Embryonic facial prominence (tissue), 1 donor: ENCODE measurements at regions not wholly inside any gene's neighbourhood (a gene's known extent, or its start where the extent isn't known, plus 50 kb on each side); places are given as distances from the start of the nearest gene placed in this dataset.

ENCODE experiments used
- DNase-seq: peaks from one replicate; pipeline ENCODE4 v3.0.0-alpha.2; 2016; ENCODE audit errors: extremely low spot score

DNA sequence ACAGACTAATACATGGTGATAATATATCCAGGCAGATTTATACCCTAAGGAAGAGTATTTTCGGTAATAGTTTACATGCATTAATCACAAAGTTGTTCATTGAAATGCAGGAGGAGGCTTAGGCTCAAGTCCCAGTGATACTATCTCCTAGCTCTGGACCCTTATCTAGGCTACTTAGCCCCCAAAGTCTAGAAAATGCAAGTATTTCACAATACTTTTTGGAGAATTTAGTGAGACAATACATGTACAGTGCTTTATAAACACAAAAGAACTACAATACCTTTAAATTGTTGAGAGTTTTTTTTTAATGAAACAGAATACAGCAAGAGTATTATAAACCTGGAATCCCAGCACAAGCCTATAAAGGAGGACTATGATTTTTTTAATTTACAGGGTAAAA, 473.9 kb downstream of the HS3ST3B1 start:
- no peak for DNase-seq

DNA sequence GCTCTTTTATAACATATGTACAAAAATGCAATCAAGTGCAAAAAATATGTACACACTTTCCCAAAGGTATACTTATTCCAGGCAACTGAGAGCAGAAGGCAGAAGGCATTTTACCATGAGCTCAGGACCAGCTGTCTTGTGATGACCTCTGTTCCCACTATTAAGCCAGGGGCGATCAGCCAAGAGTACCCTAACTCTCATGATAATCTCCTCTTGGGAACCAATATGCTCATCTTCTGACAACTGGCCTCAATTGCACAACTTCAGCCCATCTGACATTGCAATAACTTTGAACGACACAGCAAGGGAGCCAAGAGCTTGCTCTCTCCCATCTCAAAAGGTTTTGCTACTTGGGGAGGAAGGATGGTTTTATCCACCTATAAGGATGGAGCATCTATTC, 471.9 kb downstream of the HS3ST3B1 start:
- no peak for DNase-seq

DNA sequence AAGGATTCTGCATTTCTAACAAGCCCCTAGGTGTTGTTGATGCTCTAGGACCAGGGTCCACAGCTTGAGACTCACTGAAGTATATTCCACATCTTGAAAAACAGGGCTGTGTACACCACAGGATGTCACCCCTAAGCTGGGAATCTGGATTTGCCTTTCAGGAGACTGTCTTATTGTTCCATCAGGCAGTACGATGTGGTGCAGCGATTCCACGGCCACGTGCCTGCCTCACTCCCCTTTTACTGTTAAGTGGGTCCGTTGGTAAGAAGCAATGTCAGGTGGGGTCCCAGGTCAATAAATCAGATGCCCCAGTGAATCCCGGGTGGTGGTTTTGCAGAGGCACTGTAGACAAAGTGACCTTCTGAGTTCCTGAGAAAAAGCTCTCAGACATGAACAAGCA, 470.7 kb downstream of the HS3ST3B1 start:
- DNase-seq, result no peak

DNA sequence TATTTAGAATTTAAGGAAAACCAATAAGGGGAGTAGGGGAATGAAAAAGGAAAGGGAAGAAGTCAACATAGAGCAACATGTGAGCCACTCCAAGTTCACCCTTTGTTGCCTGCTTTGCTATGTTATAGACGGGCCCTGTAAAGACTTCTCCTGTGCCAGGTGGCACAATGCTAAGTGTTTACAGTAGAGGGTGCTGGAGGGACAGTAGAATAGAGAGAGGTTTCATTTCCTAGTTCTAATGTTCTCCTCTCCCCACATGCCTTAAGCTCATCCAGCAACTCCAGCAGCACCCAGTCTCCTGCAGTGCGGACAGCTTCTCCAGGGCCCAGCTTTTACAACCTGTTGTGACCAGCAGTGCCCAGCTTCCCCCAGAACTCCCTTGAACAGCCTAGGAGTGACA, 468.0 kb downstream of the HS3ST3B1 start:
- no peak for DNase-seq

DNA sequence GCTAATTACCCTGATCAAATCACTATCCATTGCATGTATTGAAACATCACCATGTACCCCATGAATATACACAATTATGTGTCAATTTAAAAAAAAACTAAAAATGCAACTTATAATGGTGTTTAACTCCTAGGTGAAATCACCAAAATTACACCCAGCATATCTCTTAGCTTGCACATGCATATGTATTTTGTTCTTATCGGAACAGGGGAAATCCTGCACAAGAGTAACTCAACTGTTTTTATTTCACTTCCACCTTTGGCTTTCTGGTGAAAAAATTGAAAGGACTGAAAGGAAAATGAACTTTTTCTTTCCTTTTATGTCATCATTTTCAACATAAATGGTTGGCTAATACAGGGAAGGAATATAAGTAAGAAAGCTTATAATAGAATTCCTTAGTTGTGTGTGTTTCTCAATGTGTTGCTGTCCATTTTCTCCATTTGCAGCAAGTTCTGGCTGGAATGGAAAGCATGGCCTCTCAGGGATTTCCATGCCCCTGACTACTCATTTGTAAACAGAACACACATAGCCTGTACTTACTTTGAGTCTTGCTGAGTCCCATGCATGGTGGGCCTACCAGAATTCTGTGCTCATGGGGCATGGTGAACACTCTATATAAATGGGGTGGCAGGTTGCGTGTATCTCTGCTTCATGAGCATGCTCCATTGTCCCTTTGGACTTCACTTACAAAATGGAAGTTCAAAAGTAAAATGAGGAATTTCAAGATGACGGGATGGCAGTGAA, 462.0 kb downstream of the HS3ST3B1 start:
- no peak for DNase-seq

DNA sequence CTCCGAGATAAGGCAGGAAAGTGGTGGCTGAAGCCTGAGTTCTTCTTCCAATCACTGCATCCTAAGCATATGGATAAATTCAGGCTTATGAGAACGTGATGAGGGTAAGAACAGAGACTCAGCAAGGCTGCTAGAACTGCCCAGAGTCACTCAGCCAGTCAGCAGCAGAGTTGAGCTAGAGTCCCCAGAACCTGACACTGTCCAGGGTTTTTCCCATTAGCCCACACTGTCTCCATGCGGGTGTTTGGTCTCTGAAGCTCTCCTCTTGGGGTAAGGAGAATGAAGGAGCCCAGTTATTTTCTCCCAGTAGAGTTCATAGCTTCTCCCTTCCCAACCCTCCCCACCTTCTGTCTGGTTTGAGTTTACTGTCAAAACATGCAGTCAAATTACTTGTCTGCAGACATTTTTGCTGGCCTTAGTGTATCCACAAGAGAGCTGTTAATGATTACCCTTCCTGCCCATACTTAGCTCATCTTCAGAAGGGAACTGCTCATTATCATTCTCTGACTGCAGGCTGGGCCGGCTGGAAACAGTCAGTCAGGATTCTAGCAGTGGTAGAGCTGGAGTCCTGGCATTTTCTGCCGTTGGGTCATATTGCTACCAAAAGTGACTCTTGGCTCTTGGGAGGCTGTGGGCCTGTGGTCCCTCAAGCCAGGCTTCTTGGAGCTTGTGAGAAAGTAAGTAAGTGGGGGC, 460.0 kb downstream of the HS3ST3B1 start:
- DNase-seq, result no peak

DNA sequence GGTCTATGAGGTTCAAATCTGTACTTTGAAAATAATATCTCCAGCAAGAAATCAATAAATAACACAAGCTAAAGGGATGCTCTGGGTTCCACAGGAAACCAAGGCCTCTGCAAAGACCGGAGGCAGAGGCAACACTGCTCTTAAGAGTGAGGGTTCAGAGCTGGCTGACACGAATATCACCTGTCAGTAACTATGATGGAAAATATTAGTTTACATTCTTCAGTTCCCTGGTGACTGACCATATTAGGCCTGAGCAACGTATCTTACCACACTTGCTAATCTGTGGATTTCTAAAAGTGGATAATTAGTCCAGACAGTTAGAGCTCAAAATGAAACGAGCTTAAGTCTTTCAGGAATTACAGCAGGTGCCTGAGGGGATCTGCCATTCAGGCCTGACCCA, 459.3 kb downstream of the HS3ST3B1 start:
- no peak for DNase-seq

DNA sequence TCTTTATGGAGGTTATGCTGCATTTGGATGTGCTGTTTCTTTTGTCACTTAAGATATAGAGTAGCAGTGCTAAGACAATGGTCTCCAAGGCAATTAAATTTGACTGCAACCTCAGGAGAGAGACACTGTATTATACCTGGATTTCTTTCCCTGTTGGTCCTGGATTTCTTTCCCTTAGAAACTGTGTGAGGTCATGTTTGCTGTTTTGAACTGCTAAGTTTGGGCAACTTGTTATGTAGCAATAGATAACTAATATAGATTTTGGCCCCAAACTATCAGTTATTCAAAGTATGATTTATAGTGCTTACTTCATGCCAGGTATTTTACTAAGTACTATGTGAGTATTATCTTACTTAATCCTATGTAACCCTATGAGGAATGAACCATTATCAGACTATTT, 458.4 kb downstream of the HS3ST3B1 start:
- DNase-seq, result no peak

DNA sequence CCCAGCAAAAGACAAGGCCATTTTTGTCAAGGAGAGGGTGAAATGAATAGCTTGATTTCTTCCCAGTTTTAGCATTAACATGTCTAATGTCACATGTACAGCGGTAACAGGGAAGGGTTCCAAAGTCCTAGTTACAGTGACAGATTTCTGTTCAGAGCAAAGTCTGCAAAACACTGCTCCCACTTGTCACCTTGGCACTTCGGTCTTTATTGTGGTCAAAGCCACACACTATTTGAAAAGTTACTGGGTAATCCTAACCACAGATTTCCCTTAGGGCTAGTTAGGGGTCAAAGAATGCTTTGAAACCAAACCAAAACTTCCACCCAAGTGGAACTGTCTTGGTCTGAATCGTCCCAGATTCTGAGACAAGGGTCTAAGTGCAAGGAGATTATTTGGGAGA, 455.6 kb downstream of the HS3ST3B1 start:
- no peak for DNase-seq

DNA sequence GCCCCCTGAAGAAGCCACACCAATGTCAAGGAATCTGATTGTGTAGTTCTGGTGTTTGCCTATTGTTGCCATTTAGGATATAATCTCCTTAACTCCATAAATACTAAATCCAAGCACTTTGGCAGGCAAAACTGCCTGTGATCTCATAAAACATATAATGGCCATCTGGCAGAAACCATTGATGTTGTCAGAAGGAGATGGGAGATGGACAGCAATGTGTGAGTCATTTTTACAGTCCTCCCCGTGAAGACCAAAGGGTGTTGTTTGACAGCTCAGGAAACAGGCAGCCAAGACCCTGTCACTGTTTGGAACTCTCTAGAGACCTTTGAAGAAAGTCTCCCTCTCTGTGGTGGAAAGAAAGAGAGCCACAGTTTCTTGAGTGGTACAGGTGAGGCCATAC, 454.1 kb downstream of the HS3ST3B1 start:
- DNase-seq, result no peak

DNA sequence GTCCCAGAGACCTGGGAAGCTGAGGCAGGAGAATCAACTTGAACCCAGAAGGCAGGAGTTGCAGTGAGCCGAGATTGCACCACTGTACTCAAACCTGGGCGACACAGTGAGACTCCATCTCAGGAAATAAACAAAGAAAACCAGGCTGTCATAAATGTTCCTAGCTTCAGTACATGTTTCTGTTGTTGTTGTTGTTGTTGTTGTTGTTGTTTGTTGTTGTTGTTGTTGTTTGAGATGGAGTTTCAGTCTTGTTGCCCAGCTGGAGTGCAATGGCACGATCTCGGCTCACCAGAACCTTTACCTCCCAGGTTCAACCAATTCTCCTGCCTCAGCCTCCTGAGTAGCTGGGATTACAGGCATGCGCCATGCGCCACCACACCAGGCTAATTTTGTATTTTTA, 452.5 kb downstream of the HS3ST3B1 start:
- DNase-seq, result no peak

DNA sequence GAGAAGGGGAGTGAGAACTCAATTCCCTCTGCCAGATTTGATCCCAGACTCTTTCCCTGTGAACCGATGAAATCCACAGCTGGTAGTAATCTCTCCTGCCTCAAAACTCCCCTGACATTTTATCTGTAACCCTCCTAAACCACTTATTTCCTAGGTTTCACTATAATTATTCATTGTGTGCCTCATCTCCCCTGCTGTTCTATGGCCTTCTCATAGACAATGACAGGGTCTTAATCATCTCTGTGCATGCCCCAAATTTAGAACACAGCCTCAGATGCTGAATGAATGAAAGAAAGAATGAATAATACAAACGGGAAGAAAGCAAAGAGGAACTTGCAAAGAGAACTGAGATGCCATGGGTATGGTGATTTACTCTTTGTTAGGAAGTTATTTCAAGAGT, 451.1 kb downstream of the HS3ST3B1 start:
- no peak for DNase-seq

DNA sequence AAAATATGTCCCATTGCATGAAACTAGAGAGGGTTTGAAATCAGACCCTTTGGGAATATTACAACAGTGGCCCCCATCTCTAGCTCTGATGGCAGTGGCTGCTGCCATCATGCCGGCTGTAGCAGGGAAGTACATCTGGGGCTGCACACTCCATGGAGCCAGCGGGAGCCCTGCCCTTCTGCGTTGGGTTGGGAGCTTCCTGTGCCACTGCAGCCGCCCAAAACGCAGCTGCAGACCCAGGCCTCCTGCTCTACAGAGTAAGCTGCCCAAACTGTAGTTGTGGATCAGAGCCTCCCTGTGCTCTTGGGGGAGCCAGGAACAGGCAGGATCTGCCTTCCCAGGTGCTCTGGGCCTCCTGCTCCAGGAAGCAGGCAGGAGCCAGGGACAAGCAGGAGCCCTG, 450.0 kb downstream of the HS3ST3B1 start:
- DNase-seq, result no peak

DNA sequence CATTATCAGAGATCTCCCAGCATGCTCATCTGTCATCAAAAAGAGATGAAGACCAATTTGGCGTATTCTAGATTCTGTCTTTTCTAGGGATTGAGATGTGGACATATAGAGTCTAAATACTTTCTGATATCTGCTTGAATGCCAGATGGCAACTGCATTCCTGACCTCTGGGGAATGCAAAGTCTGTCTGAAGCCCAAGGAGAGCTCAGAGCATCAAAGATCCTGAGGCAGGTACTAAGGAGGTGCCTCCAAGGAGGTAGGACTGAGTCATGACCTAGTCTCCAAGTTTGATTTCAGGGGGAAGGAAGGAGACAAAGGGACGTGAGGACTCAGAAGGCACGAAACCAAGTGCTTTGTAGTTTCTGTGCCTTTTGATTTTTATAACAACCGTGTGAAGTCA, 448.4 kb downstream of the HS3ST3B1 start:
- no peak for DNase-seq

DNA sequence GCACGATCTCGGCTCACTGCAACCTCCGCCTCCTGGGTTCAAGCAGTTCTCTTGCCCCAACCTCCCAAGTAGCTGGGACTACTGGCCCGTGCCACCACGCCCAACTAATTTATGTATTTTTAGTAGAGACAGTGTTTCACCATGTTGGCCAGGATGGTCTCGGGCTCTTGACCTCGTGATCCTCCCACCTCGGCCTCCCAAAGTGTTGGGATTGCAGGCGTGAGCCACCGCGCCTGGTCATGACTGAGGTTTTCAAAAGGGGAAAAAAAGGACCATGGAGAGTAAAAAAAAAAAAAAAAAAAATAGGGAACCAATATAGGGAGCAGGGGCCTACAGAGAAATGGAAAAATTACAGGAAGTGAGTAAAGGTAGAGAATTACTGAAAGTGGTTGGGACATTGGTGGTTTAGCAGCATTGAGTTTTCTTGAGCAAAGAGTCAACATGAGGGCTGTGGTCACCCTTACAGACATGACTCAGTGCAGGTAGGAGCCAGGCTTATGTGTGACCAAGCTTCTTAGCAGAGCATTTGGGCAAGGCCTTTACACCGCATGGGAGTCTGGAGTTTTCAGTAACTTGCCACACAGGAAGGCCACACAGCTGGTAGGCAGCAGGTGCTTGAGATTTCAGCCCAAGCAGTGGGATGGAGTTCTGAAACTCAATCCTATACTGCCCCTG, 447.3 kb downstream of the HS3ST3B1 start:
- no peak for DNase-seq

DNA sequence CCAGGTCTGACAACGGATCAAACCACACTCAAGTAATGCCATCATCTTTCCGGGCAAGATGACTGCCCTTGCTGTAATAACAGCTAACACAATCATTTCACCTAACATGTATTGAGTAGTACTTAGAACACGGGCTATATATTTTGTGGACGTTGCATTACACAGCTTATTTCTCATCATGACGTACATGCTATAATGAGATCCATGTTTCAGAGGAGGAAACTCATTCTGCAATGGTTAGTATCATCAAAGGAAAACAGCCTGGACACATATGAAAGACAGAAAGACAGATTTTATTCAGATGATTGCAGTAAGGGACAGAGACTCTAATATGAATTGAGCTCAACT, 446.7 kb downstream of the HS3ST3B1 start:
- no peak for DNase-seq

DNA sequence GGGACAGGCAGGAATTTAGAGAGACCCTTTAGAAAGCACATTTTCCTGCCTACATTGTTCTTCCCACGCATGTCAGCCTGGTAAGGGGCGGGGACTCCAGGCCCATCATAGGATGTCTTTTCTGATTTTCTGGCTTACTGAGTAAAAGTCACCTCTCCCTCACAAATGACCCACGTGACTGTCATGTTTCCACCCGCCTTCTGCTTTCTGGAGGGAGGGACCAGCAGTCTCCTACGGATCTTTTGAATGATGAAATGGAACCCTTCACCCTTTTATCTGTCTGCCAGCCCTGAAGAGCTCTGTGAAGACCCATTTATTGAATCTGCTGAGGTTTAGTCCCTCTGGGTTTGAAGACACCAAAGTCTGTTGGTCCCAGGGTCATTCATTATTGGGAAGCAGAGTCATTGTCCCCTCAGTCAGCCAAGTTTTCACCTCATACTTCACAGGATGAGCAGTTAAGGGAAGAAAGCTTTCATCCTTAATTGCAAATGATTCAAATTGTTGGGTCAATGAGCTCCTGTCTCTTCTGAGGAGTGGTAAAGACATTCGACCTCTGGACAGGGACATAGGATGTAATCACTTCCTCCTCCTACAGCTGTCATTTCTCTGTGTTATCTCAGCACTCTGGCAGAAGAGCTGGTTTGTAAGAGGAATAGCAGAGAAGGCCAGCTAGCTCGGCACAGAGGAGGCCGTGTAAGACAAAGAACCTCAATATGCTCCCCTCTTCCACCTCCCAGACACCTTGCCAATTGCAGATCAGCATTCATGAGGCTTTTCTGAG, 446.1 kb downstream of the HS3ST3B1 start:
- no peak for DNase-seq

DNA sequence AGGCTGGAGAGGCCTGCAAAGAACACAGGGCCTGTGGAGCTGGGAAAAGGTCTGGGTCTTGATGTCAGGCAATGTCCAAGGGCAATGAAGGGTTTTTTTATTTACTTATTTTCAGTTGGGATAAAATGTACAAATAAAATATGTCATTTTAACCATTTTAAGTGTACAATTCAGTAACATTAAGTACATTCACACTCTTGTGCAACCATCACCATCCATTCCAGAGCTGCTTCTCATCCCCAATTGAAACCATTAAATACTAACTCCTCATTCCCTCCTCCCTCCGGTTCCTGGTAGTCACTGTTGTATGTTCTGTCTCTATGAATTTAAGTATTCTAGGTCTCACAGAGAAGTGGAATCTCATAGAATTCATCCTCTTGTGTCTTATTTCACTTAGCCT, 444.7 kb downstream of the HS3ST3B1 start:
- no peak for DNase-seq

DNA sequence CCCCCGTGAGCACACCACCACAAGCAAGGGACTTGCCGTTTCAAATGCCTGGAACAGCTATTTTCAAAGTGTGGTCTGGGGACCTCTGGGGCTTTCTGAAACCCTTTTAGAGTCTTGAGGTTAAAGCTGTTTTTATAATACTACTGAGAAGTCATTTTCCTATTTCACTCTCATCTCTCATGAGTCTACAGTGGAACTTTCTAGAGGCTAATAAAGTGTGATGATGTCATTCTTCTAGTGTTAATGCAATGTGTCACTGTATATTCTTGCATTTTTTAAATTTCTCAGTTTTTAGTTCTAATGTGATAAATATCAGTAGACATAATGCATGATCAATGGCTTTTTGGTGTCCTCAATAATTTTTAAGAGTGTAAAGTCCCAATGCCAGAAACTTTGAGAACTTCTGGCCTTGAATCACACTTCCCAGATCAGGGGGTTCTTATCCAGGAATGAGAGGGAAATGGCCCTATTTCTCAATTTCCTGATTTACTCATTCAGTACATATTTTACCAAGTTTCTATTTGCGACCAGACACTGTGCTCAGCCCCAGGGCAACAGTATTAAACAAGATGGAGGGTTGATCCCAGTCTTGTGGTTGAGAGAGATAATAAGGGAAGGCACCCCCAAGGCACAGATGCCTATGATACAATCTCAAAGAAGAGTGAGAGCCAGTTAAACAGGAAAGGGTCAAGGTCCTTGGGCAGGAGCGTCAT, 444.0 kb downstream of the HS3ST3B1 start:
- DNase-seq, result no peak

DNA sequence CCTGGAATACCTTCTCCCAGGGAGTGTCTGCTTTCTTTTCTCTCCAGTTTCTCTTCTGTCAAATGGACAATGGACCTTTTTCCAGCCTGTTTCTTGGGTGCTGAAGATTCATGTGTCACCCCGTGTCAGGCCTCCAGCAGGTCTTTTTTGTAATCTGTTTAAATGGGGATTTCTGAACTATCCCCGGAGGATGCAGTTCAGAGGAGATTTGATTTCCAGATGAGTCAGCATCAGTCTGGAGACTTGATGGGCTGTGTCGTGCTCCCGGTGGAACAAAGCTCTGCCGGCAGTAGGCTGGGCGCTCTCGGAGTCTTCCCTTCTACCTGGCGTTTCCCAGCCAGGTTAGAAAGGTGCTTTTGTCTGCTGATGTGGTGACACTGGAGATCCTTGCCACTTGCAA, 440.6 kb downstream of the HS3ST3B1 start:
- no peak for DNase-seq

DNA sequence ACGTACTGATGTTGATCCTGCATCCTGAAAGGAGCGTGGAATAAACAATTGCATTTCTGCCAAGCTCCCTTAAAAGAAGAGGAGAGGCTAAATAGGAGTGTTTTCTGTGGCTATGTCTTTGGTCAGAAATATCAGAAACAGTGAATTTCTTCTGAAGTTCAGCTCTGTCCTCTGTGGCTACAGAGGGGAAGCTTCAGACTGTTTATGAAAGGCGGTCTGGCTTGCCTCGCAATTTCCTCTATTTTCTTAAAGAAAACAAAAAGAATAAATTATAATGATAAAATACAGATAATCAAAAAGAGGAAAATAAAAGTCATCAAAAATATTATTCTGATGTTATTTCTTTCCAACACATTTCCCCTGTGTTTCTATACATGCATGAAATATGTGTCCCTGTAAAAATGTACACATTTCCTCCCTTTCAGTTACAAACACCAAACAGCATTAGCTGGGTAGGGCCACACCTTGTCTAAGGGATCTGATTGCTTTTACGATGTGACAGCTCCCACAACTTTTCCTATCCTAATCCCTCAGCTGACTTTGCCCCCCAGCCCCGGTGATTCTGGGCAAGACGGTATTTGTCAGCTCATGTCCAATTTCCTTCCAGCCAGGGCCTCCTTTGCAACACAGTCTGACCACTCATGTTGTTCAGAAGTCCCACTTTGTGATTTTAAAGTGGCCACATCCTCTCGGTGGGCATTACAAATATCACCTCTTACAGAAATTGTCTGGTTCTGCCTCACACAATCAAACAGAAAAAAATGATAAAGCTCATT, 439.0 kb downstream of the HS3ST3B1 start:
- DNase-seq, result no peak
